22Rv1 (cell line): ENCODE measurements at regions not wholly inside any gene's neighbourhood (a gene's known extent, or its start where the extent isn't known, plus 50 kb on each side); places are given as distances from the start of the nearest gene placed in this dataset.

Experiments
- ZFX ChIP-seq: fragments of 450-650 bp; IDR thresholded peaks from 2 replicates; pipeline ENCODE4 v1.6.1; 2017; ENCODE audit warnings: antibody characterized with exemption, borderline replicate concordance
- TF ChIP-seq, protein P1 (sequence below): fragments of 450-650 bp; IDR thresholded peaks from 2 replicates; pipeline ENCODE4 v1.5.1; 2017; ENCODE audit warnings: mild to moderate bottlenecking

DNA sequence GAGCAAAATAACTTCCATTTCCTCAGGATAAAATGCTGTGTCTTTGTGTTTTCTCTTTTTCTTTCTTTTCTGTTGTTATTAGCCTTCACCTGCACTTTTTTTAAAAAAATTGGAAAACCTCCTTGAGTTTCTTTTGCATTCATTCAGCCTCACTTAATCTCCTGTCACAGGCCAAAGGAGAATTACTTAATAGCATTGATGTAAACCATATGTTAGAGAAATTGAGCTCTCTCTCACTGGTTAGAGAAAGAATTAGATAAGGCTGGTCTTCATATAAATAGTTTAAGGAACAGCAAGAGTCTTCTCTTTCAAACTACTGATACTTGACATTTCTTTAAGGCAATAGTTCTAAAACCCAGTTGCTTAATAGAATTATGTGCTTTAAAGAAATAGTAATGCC is 564.2 kb downstream of the TFAP2B start:
- TF ChIP-seq, protein P1, sequence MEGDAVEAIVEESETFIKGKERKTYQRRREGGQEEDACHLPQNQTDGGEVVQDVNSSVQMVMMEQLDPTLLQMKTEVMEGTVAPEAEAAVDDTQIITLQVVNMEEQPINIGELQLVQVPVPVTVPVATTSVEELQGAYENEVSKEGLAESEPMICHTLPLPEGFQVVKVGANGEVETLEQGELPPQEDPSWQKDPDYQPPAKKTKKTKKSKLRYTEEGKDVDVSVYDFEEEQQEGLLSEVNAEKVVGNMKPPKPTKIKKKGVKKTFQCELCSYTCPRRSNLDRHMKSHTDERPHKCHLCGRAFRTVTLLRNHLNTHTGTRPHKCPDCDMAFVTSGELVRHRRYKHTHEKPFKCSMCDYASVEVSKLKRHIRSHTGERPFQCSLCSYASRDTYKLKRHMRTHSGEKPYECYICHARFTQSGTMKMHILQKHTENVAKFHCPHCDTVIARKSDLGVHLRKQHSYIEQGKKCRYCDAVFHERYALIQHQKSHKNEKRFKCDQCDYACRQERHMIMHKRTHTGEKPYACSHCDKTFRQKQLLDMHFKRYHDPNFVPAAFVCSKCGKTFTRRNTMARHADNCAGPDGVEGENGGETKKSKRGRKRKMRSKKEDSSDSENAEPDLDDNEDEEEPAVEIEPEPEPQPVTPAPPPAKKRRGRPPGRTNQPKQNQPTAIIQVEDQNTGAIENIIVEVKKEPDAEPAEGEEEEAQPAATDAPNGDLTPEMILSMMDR, result no peak
- TF ChIP-seq ZFX, result no peak
